ENCODE measurements at regions not wholly inside any gene's neighbourhood (a gene's known extent, or its start where the extent isn't known, plus 50 kb on each side); places are given as distances from the start of the nearest gene placed in this dataset.

DNA sequence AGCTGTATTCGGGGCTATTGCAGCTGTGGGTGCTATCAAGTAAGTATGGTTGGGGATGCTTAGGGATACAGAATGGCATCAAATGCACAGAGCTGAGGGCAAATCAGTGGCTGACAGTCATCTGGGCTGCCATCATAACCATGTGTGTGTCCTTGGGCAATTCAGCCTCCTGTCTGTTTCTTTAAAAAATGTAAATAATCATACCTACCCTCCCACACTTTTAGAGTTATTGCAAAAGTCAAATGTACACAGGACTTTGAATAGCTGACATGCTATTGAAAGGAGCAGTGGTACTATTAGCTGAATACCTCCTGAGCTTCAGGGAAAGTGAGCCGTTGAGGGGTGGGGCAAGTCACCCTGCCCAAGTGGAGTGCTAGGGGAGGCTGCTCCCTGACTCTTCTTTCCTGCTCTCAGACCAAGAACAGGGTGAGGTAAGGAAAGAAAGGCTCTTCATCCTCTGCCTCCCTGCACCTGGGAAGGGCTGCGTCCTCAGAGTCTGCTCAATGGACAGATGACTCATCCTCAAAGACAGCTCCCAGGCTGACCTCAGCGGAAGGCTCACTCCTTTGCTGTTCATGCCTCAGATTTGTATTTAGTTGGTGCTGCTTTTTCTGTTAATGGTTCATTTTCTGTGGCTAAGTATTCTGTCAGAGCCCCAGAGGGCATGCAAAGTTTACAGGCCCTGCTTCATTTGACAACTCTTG, 54.9 kb upstream of the BZW1 start:
- H3K27me3 Mint-ChIP-seq (ENCODE audit: low read depth): no peaks in the 10 kb centered on the region
- H3K9me3 Mint-ChIP-seq: no peaks in the 10 kb centered on the region
- H3K27ac Mint-ChIP-seq: no peak overlapping the region
- no peaks in the 10 kb centered on the region for H3K36me3 Mint-ChIP-seq
- POLR2A ChIA-PET: interaction anchor here (0.6 kb wide), 1 partner anchor 19 kb away, joined by 3 read pairs; no protein-coding TSS in a partner anchor
- DNase-seq (ENCODE audit: low spot score) (no peak), ATAC-seq (peak; percentile 67)
- 0 out of 2 replicates have a peak, but pooled peaks cover 3% of the 10 kb centered on the region for H3K4me1 Mint-ChIP-seq
- no peak overlapping the region for H3K4me3 Mint-ChIP-seq
- TF ChIP-seq CREM (CRISPR knock-in tag; IDR thresholded peaks at IDR 0.05) (no peak), GABPB1 (CRISPR knock-in tag; IDR thresholded peaks at IDR 0.05) (peak; percentile 79)
- CTCF ChIA-PET: interaction anchor here (0.8 to 1.3 kb wide), 2 partner anchors 9 to 21 kb away, joined by 3 to 4 read pairs; no protein-coding TSS in a partner anchor

DNA sequence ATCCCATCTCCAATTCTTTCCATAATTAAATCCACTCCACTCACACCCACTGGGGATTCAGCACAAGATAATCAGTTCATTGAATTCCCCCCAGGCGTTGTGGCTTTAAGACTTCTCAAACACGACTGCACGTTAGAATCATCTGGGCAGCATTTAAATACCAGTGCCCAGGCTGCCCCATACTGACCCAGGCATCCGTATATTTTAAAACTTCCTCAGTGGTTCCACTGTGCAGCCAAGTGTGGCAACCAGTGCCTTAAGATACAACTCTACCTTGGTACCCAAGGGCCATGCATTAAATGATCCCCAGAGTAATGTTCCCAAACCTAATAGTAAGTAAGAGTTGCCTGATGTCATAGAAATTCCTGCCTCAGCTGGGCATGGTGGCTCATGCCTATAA, 54.3 kb upstream of the BZW1 start:
- no peak for ATAC-seq
- H3K4me3 Mint-ChIP-seq: no peak overlapping the region
- no peak for DNase-seq (ENCODE audit: low spot score)
- H3K4me1 Mint-ChIP-seq: 0 out of 2 replicates have a peak, but pooled peaks cover 3% of the 10 kb centered on the region
- H3K27ac Mint-ChIP-seq: no peak overlapping the region
- no peaks in the 10 kb centered on the region for H3K36me3 Mint-ChIP-seq
- ChIA-PET POLR2A (no interaction called here), CTCF (interaction anchor here (0.8 to 1.3 kb wide), 2 partner anchors 8 to 22 kb away, joined by 3 to 4 read pairs; no protein-coding TSS in a partner anchor)
- no peak for TF ChIP-seq ZBTB43 (CRISPR knock-in tag; IDR thresholded peaks at IDR 0.05)
- no peak for TF ChIP-seq NR3C1 (CRISPR knock-in tag; conservative IDR thresholded peaks at IDR 0.05; ENCODE audit: low read depth)
- no peak for TF ChIP-seq GABPB1 (CRISPR knock-in tag; IDR thresholded peaks at IDR 0.05)
- TF ChIP-seq MXD4 (CRISPR knock-in tag; IDR thresholded peaks at IDR 0.05; ENCODE audit: borderline replicate concordance): no peak
- TF ChIP-seq, protein P1, sequence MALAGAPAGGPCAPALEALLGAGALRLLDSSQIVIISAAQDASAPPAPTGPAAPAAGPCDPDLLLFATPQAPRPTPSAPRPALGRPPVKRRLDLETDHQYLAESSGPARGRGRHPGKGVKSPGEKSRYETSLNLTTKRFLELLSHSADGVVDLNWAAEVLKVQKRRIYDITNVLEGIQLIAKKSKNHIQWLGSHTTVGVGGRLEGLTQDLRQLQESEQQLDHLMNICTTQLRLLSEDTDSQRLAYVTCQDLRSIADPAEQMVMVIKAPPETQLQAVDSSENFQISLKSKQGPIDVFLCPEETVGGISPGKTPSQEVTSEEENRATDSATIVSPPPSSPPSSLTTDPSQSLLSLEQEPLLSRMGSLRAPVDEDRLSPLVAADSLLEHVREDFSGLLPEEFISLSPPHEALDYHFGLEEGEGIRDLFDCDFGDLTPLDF (CRISPR knock-in tag; IDR thresholded peaks at IDR 0.05): no peak
- no peak for TF ChIP-seq FOXK1 (CRISPR knock-in tag; IDR thresholded peaks at IDR 0.05)
- TF ChIP-seq ATF6 (CRISPR knock-in tag; IDR thresholded peaks at IDR 0.05): no peak
- no peak for TF ChIP-seq IRF2 (CRISPR knock-in tag; IDR thresholded peaks at IDR 0.05; ENCODE audit: borderline replicate concordance, low read depth)
- H3K27me3 Mint-ChIP-seq (ENCODE audit: low read depth): no peaks in the 10 kb centered on the region
- H3K9me3 Mint-ChIP-seq: no peaks in the 10 kb centered on the region

- POLR2A ChIA-PET: no interaction called here
- no peak for ATAC-seq
- no peak for DNase-seq (ENCODE audit: low spot score)
- Mint-ChIP-seq H3K27me3 (ENCODE audit: low read depth) (no peaks in the 10 kb centered on the region), H3K4me1 (0 out of 2 replicates have a peak, but pooled peaks cover 3% of the 10 kb centered on the region), H3K4me3 (no peak overlapping the region), H3K36me3 (no peaks in the 10 kb centered on the region), H3K9me3 (no peaks in the 10 kb centered on the region), H3K27ac (no peak overlapping the region)
- CTCF ChIA-PET: no interaction called here
- TF ChIP-seq JUN (CRISPR knock-in tag; IDR thresholded peaks at IDR 0.05) (no peak), ZNF263 (CRISPR knock-in tag; IDR thresholded peaks at IDR 0.05; ENCODE audit: low read depth) (no peak), AR (CRISPR knock-in tag; IDR thresholded peaks at IDR 0.05) (no peak), NR3C1 (CRISPR knock-in tag; conservative IDR thresholded peaks at IDR 0.05; ENCODE audit: low read depth) (no peak), HMGA2 (CRISPR knock-in tag; IDR thresholded peaks at IDR 0.05) (no peak)
Observed at GRCh38 chr2:200758341-200758740, 53.4 kb upstream of the BZW1 start.

Data from WTC11 (cell line).